ENCODE measurements at regions not wholly inside any gene's neighbourhood (a gene's known extent, or its start where the extent isn't known, plus 50 kb on each side); places are given as distances from the start of the nearest gene placed in this dataset.

- H3K36me3 ChIP-seq = no peaks in the 10 kb centered on the region
- peaks cover 20 to 82% (median 44%) of the 10 kb centered on the region in 3 donors for H3K4me1 ChIP-seq
- H3K27me3 ChIP-seq = no peaks in the 10 kb centered on the region
- 10 to 13% methylated on average over 5 to 6 of the region's 7 CpGs for WGBS, 2 donors (ENCODE audit: low coverage in 1 of 2)
- H3K9me3 ChIP-seq = no peaks in the 10 kb centered on the region
- H3K4me3 ChIP-seq = peak overlapping the region; percentile 18 to 46
- no peak for ATAC-seq
- TF ChIP-seq POLR2AphosphoS5 (IDR thresholded peaks at IDR 0.05) (no peak), POLR2A (IDR thresholded peaks at IDR 0.05) (no peak), EP300 (IDR thresholded peaks at IDR 0.05) (no peak), CTCF (IDR thresholded peaks at IDR 0.05) (no peak)
- peak overlapping the region; percentile 89 to 99 (median 92) for H3K27ac ChIP-seq
Measured at GRCh38 chr9:110126499-110126941, 81.4 kb downstream of the C9orf152 start.

- Histone ChIP-seq H3K36me3 (no peaks in the 10 kb centered on the region), H3K4me1 (peaks cover 20 to 89% (median 44%) of the 10 kb centered on the region in 3 donors), H3K4me3 (peak overlapping the region; percentile 18 to 46), H3K27ac (peak overlapping the region; percentile 89 to 99 (median 92)), H3K27me3 (no peaks in the 10 kb centered on the region), H3K9me3 (no peaks in the 10 kb centered on the region)
- TF ChIP-seq CTCF (IDR thresholded peaks at IDR 0.05) (no peak), POLR2A (IDR thresholded peaks at IDR 0.05) (peak; percentile 20 to 34), POLR2AphosphoS5 (IDR thresholded peaks at IDR 0.05) (peak; percentile 75), EP300 (IDR thresholded peaks at IDR 0.05) (no peak)
- WGBS, 2 donors (ENCODE audit: low coverage in 1 of 2) = 0 to 3% methylated on average over 4 to 5 of the region's 23 CpGs
- ATAC-seq = peak; percentile 74
Measured at GRCh38 chr9:110126986-110127864, 80.7 kb downstream of the C9orf152 start.

- H3K27ac ChIP-seq = peak overlapping the region; percentile 89 to 99 (median 92)
- 12 to 33% methylated on average over 3 to 6 of the region's 7 CpGs for WGBS, 2 donors (ENCODE audit: low coverage in 1 of 2)
- no peaks in the 10 kb centered on the region for H3K36me3 ChIP-seq
Measured at GRCh38 chr9:110128664-110129329, 79.2 kb downstream of the C9orf152 start.

GRCh38 chr9:110129425-110129824 is 78.5 kb downstream of the C9orf152 start:
- Histone ChIP-seq H3K9me3 (no peaks in the 10 kb centered on the region), H3K36me3 (no peaks in the 10 kb centered on the region), H3K4me1 (peaks cover 20 to 99% (median 40%) of the 10 kb centered on the region in 3 donors), H3K4me3 (no peak overlapping the region), H3K27ac (peak overlapping the region; percentile 89 to 99 (median 92)), H3K27me3 (no peaks in the 10 kb centered on the region)
- TF ChIP-seq POLR2AphosphoS5 (IDR thresholded peaks at IDR 0.05) (no peak), CTCF (IDR thresholded peaks at IDR 0.05) (no peak), POLR2A (IDR thresholded peaks at IDR 0.05) (no peak), EP300 (IDR thresholded peaks at IDR 0.05) (no peak)
- 40 to 67% methylated on average over 1 of the region's 1 CpG for WGBS, 2 donors (ENCODE audit: low coverage in 1 of 2)
- no peak for ATAC-seq

More at GRCh38 chr9:110128664-110129329, 79.2 kb downstream of the C9orf152 start:
- TF ChIP-seq POLR2A (IDR thresholded peaks at IDR 0.05) = no peak
- TF ChIP-seq CTCF (IDR thresholded peaks at IDR 0.05) = no peak
- no peak for TF ChIP-seq POLR2AphosphoS5 (IDR thresholded peaks at IDR 0.05)
- TF ChIP-seq EP300 (IDR thresholded peaks at IDR 0.05) = no peak
- H3K4me3 ChIP-seq = peak overlapping the region in 1 of 2 donors; percentile 46
- no peaks in the 10 kb centered on the region for H3K9me3 ChIP-seq
- no peak for ATAC-seq
- H3K4me1 ChIP-seq = peaks cover 20 to 99% (median 46%) of the 10 kb centered on the region in 3 donors
- no peaks in the 10 kb centered on the region for H3K27me3 ChIP-seq
